Motor neuron (in vitro differentiated cells): ENCODE measurements at regions not wholly inside any gene's neighbourhood (a gene's known extent, or its start where the extent isn't known, plus 50 kb on each side); places are given as distances from the start of the nearest gene placed in this dataset.
"Not testable (repeated sequence)": the region's sequence is repeated elsewhere in the genome, so short reads cannot be mapped to it uniquely, and the experiment has no call there.

Experiments
- ATAC-seq, 8 experiments: fragments of 200-7000 bp; cut with Tn5 transposase; replicated peaks in 6 of 8; 2 replicates each; pipeline ENCODE4 v1.8.0; 2021; ENCODE audit warnings: mild to moderate bottlenecking in 8 of 8, moderate library complexity in 8 of 8
- H3K27ac ChIP-seq, 2 donors: fragments of 250-450 bp; sonication (Bioruptor Pico); 2 replicates each; pipeline ENCODE4 v1.9.0; 2021; ENCODE audit warnings: antibody characterized with exemption in 2 of 2, mild to moderate bottlenecking in 2 of 2, moderate library complexity in 1 of 2
- H3K4me1 ChIP-seq, 2 donors: fragments of 250-450 bp; sonication (Bioruptor Pico); replicated peaks in 1 of 2; 2 replicates each; pipeline ENCODE4 v1.6.1; 2021; ENCODE audit warnings: antibody characterized with exemption in 2 of 2, mild to moderate bottlenecking in 2 of 2, moderate library complexity in 1 of 2
- H3K4me3 ChIP-seq, 5 donors: fragments of 250-450 bp; sonication (Bioruptor Pico); 2 replicates each; pipeline ENCODE4 v1.9.0; 2021; ENCODE audit warnings: antibody characterized with exemption in 5 of 5, mild to moderate bottlenecking in 5 of 5, moderate library complexity in 4 of 5
- WGBS, 10 experiments: fragments of 450-650 bp; shearing (Covaris generic); methylation state at CpG; one replicate each; pipeline ENCODE4 v1.0.0; 2022; 5-methylcytosine and 5-hydroxymethylcytosine counted together
- in situ Hi-C, 9 experiments: fragments of 400-800 bp; cut with MboI; loops; one replicate each; pipeline ENCODE4 v1.15.0; 2021; ENCODE audit warnings: low sequenced_read_pairs in 9 of 9, low pct_unique_long_range_greater_than_20kb in 2 of 9; ENCODE audit not compliant: unreplicated experiment in 9 of 9

DNA sequence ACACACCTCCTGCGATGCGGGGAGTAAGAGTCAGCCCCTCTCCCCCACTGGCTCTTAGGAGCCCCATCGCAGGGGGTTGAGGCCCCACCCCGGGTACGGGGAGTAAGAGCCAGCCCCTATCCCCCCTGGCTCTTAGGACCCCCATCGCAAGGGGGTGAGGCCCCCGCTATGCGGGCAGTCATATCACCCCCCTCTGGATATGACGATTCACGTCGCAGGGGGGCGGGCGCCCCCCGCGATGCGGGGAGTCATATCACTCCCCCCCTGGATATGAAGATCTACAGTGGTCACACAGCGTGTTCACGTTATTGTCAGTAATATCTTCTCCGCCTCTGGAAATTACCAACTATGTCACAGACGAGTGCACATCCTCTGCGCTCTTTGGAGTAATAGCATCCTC, 61.1 kb downstream of the DEFB131A start:
- WGBS, 10 experiments, result no CpG with 5 or more reads among the region's 21 CpGs
- H3K4me3 ChIP-seq, in situ Hi-C loops, H3K4me1 ChIP-seq, ATAC-seq, H3K27ac ChIP-seq: not testable (repeated sequence)

DNA sequence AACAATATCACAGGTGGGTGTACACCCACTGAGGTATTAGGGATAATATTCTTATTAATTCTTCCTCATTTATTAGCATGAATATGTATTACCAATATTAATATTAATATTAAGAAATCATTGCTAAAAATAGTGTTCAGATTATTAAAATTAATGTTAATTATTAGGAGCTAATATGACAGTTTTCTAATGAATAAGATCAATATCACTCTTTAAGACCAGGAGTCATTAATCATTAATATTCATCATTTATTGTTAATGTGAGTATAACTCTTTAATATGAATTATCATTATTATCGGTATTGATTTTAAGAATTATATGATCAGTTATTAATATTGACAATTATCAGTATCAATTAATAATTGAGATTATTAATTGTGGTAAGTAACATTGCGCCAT, 62.5 kb downstream of the DEFB131A start:
- in situ Hi-C loops, H3K27ac ChIP-seq, H3K4me1 ChIP-seq, ATAC-seq, H3K4me3 ChIP-seq: not testable (repeated sequence)
- WGBS, 10 experiments, result 33 to 88% (median 78%) methylated on average over 1 to 2 of the region's 2 CpGs; no CpG with 5 or more reads in 4 of the 10 experiments

DNA sequence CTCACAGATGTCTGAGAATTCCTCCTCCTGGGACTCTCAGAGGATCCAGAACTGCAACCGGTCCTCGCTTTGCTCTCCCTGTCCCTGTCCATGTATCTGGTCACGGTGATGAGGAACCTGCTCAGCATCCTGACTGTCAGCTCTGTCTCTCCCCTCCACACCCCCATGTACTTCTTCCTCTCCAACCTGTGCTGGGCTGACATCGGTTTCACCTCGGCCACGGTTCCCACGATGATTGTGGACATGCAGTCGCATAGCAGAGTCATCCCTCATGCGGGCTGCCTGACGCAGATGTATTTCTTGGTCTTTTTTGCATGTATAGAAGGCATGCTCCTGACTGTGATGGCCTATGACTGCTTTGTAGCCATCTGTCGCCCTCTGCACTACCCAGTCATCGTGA, 68.7 kb downstream of the DEFB131A start:
- WGBS, 10 experiments, result 0 to 86% (median 80%) methylated on average over 1 to 2 of the region's 12 CpGs; no CpG with 5 or more reads in 7 of the 10 experiments
- in situ Hi-C loops, H3K27ac ChIP-seq, H3K4me3 ChIP-seq, H3K4me1 ChIP-seq, ATAC-seq: not testable (repeated sequence)

- H3K27ac ChIP-seq, ATAC-seq, H3K4me3 ChIP-seq, H3K4me1 ChIP-seq, in situ Hi-C loops: not testable (repeated sequence)
- 61 to 80% (median 78%) methylated on average over 1 to 6 of the region's 9 CpGs; no CpG with 5 or more reads in 6 of the 10 experiments for WGBS, 10 experiments
Measured at GRCh38 chr4:9519631-9520030, 75.4 kb downstream of the DEFB131A start.

- 0 to 83% (median 83%) methylated on average over 1 of the region's 1 CpG; no CpG with 5 or more reads in 7 of the 10 experiments for WGBS, 10 experiments
- H3K4me3 ChIP-seq, in situ Hi-C loops, H3K27ac ChIP-seq, H3K4me1 ChIP-seq, ATAC-seq: not testable (repeated sequence)
Measured at GRCh38 chr4:9522903-9523302, 78.7 kb downstream of the DEFB131A start.

GRCh38 chr4:9524406-9524805, 80.2 kb downstream of the DEFB131A start:
- 70 to 100% (median 93%) methylated on average over 1 to 3 of the region's 18 CpGs; no CpG with 5 or more reads in 7 of the 10 experiments for WGBS, 10 experiments
- in situ Hi-C loops, ATAC-seq, H3K27ac ChIP-seq, H3K4me1 ChIP-seq, H3K4me3 ChIP-seq: not testable (repeated sequence)

DNA sequence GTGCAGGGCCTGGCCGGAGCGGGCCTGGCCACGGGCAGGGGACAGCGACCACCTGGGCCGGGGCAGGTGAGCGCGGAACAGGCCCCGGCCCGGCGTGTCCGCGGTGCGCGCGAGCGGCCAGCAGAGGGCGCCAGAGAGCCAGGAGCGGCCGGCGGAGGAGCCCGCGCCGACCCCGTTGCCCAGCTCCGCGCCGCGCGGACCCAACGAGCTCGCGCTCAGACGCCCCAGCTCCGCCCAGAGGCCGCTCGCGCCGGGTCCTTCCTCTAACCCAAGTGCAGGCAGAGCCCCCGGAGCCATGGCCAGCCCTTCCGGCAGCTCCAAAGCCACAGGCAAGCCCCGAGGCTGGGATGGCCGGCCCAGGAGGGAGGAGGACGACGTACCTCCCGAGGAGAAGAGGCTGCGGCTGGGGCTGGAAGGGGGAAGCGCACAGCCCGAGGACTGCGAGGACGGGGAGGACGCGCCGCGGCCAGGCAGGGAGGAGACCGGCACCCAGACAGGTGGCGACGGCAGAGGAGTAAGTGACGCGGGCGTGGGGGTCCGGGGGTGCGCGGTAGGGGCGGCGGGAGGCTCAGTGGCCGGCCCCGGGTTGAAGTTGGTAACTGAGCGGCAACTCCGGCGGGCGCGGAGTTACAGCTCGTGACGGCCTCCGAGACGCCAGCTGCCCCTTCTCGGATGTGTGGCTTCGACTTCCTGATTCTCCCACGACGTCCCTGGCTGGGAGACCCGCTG, 88.1 kb downstream of the DEFB131A start:
- peak in 5 of 8 experiments; percentile 37 to 55 (median 43) for ATAC-seq
- H3K27ac ChIP-seq, H3K4me1 ChIP-seq, in situ Hi-C loops: not testable (repeated sequence)
- H3K4me3 ChIP-seq, result peak overlapping the region; percentile 39 to 89 (median 62)
- 0 to 20% (median 0%) methylated on average over 1 to 3 of the region's 81 CpGs; no CpG with 5 or more reads in 7 of the 10 experiments for WGBS, 10 experiments

- in situ Hi-C loops, ATAC-seq, H3K27ac ChIP-seq, H3K4me1 ChIP-seq: not testable (repeated sequence)
- WGBS, 10 experiments, result no CpG with 5 or more reads among the region's 15 CpGs
- peak overlapping the region in 3 of 5 donors; percentile 39 to 89 (median 47) for H3K4me3 ChIP-seq
Measured at GRCh38 chr4:9532863-9533192, 88.6 kb downstream of the DEFB131A start.

GRCh38 chr4:9537101-9537500, 92.9 kb downstream of the DEFB131A start:
- H3K4me1 ChIP-seq, H3K27ac ChIP-seq, in situ Hi-C loops, H3K4me3 ChIP-seq, ATAC-seq: not testable (repeated sequence)
- 17 to 83% (median 40%) methylated on average over 1 to 5 of the region's 9 CpGs; no CpG with 5 or more reads in 5 of the 10 experiments for WGBS, 10 experiments

- in situ Hi-C loops, H3K4me1 ChIP-seq, ATAC-seq, H3K27ac ChIP-seq, H3K4me3 ChIP-seq: not testable (repeated sequence)
- 0 to 100% (median 83%) methylated on average over 1 to 2 of the region's 5 CpGs; no CpG with 5 or more reads in 3 of the 10 experiments for WGBS, 10 experiments
Measured at GRCh38 chr4:9539939-9540520, 95.8 kb downstream of the DEFB131A start.

GRCh38 chr4:9541388-9541915, 97.2 kb downstream of the DEFB131A start:
- ATAC-seq, H3K4me1 ChIP-seq, H3K4me3 ChIP-seq, in situ Hi-C loops, H3K27ac ChIP-seq: not testable (repeated sequence)
- 0 to 100% (median 42%) methylated on average over 1 to 3 of the region's 3 CpGs; no CpG with 5 or more reads in 2 of the 10 experiments for WGBS, 10 experiments

- H3K4me1 ChIP-seq, ATAC-seq, H3K4me3 ChIP-seq, in situ Hi-C loops: not testable (repeated sequence)
- WGBS, 10 experiments, result no CpG with 5 or more reads among the region's 2 CpGs
- peak overlapping the region in 1 of 2 donors; percentile 23 for H3K27ac ChIP-seq
Measured at GRCh38 chr4:9544851-9545250, 100.6 kb downstream of the DEFB131A start.

DNA sequence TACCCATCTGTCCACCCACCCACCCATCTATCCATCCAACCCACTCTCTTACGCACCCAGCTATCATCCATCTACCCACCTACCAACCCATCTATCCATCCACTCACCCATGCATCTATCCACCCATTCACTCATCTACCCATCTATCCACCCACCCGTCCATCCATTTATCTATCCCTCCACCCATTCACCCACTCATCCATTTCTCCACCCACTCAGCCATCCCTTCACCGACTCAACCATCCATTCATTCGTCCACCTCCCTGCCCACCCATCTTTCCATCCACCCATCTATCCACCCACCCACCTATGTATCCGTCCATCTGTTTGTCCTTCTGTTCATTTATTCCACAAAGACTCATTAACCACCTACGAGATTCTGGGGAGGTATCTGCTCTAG, 103.3 kb downstream of the DEFB131A start:
- H3K4me3 ChIP-seq, in situ Hi-C loops: not testable (repeated sequence)

More for the DNA sequence above, 103.3 kb downstream of the DEFB131A start:
- not testable (repeated sequence) for H3K27ac ChIP-seq, ATAC-seq, H3K4me1 ChIP-seq
- WGBS, 10 experiments, result 60 to 93% (median 61%) methylated on average over 2 to 4 of the region's 6 CpGs; no CpG with 5 or more reads in 7 of the 10 experiments
